ENCODE measurements at regions not wholly inside any gene's neighbourhood (a gene's known extent, or its start where the extent isn't known, plus 50 kb on each side); places are given as distances from the start of the nearest gene placed in this dataset.

DNA sequence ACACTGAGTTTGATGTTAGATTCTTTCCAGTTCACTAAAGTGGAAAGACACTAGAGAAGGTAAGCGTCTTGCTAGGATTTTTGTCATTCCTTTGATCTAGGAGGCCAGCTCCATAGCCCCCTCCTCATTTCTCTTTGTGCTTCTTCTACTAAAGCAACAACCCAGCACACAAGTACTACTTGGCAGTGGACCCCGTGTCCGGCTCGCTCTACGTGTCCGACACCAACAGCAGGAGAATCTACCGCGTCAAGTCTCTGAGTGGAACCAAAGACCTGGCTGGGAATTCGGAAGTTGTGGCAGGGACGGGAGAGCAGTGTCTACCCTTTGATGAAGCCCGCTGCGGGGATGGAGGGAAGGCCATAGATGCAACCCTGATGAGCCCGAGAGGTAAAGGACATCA is 76.6 kb upstream of the WWC1 start:
- TF ChIP-seq, protein P1, sequence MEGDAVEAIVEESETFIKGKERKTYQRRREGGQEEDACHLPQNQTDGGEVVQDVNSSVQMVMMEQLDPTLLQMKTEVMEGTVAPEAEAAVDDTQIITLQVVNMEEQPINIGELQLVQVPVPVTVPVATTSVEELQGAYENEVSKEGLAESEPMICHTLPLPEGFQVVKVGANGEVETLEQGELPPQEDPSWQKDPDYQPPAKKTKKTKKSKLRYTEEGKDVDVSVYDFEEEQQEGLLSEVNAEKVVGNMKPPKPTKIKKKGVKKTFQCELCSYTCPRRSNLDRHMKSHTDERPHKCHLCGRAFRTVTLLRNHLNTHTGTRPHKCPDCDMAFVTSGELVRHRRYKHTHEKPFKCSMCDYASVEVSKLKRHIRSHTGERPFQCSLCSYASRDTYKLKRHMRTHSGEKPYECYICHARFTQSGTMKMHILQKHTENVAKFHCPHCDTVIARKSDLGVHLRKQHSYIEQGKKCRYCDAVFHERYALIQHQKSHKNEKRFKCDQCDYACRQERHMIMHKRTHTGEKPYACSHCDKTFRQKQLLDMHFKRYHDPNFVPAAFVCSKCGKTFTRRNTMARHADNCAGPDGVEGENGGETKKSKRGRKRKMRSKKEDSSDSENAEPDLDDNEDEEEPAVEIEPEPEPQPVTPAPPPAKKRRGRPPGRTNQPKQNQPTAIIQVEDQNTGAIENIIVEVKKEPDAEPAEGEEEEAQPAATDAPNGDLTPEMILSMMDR (IDR thresholded peaks at IDR 0.05; ENCODE audit: low read length): no peak
- no peak for TF ChIP-seq EZH2 (IDR thresholded peaks at IDR 0.05; ENCODE audit: borderline replicate concordance, low read length)
